ENCODE measurements at regions not wholly inside any gene's neighbourhood (a gene's known extent, or its start where the extent isn't known, plus 50 kb on each side); places are given as distances from the start of the nearest gene placed in this dataset.

DNA sequence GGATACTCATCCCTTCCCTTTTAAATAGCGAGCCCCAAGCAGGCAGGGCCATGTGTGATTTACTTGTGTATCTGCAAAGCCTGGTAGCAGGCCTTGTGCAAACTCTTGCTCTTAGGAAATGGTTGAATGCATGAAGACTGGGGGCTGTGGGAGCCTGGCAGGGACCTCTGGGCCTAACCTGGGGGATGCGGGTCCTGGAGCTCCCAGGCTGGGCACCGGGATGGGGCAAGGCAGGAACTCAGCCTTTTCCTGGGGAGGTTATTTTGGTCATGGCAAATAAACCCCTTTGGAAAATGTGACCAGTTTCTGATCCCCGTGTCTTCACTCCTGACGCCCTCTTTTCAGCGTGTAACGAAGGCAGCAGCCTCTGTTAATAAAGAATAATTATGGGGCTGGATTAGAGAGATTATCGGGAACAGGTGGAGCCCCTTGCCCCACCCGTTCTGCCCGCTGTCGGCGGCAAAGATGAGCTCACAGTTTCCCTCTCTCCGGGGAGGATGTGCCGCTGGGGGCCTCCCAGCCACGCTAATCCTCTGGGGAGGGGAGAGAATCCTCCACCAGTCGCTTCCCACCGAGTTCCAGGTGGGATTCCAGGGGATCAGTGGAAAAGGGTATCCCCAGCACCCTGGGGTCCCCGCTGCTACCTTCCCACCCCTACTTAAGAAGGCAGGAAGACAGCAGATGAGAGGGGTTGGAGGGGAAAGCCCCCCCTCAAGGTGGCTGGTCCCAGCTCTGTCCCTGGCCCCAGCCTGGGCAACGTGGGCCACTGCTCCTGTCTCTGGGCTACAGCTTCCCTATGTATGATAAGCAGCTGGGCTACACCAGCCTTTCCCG lies 69.7 kb upstream of the WNT4 start:
- TF ChIP-seq RAD21 (IDR thresholded peaks at IDR 0.05; ENCODE audit: low read depth) (no peak), TAF1 (IDR thresholded peaks at IDR 0.05; ENCODE audit: low read depth) (no peak), EP300 (IDR thresholded peaks at IDR 0.05; ENCODE audit: borderline replicate concordance) (no peak)
- TF ChIP-seq, protein P1, sequence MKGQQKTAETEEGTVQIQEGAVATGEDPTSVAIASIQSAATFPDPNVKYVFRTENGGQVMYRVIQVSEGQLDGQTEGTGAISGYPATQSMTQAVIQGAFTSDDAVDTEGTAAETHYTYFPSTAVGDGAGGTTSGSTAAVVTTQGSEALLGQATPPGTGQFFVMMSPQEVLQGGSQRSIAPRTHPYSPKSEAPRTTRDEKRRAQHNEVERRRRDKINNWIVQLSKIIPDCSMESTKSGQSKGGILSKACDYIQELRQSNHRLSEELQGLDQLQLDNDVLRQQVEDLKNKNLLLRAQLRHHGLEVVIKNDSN (IDR thresholded peaks at IDR 0.05) = no peak

Measured in Ishikawa (cell line).